Ishikawa (cell line): ENCODE measurements at regions not wholly inside any gene's neighbourhood (a gene's known extent, or its start where the extent isn't known, plus 50 kb on each side); places are given as distances from the start of the nearest gene placed in this dataset.

Experiments used
- CREB1 ChIP-seq: IDR thresholded peaks from 2 replicates; pipeline ENCODE4 v1.6.1; 2012; ENCODE audit warnings: low read depth
- TCF12 ChIP-seq: IDR thresholded peaks from 2 replicates; pipeline ENCODE4 v1.6.1; 2012; ENCODE audit warnings: low read depth
- YY1 ChIP-seq: IDR thresholded peaks from 2 replicates; pipeline ENCODE4 v1.6.1; 2012; ENCODE audit warnings: low read depth
- TF ChIP-seq, protein P1 (sequence below): IDR thresholded peaks from 2 replicates; pipeline ENCODE4 v1.6.1; 2012

GRCh38 chr4:181151856-181152255 lies 1091.3 kb upstream of the TENM3 start:
- TF ChIP-seq, protein P1, sequence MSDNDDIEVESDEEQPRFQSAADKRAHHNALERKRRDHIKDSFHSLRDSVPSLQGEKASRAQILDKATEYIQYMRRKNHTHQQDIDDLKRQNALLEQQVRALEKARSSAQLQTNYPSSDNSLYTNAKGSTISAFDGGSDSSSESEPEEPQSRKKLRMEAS = no peak
- TF ChIP-seq CREB1 = no peak
- TF ChIP-seq YY1 = no peak
- no peak for TF ChIP-seq TCF12
